Fibroblast of skin of left biceps (primary cell): ENCODE measurements at regions not wholly inside any gene's neighbourhood (a gene's known extent, or its start where the extent isn't known, plus 50 kb on each side); places are given as distances from the start of the nearest gene placed in this dataset.
"Not testable (repeated sequence)": the region's sequence is repeated elsewhere in the genome, so short reads cannot be mapped to it uniquely, and the experiment has no call there.

Source experiments
- DNase-seq, 2 experiments: peaks; one replicate each; pipeline ENCODE4 v3.0.0-alpha.2; 2013; ENCODE audit warnings: low read depth in 2 of 2

- DNase-seq, result no peak
Measured at GRCh38 chr17:5951912-5952311, 118.3 kb upstream of the WSCD1 start.

GRCh38 chr17:5952518-5952917, 117.7 kb upstream of the WSCD1 start:
- DNase-seq, result no peak

DNA sequence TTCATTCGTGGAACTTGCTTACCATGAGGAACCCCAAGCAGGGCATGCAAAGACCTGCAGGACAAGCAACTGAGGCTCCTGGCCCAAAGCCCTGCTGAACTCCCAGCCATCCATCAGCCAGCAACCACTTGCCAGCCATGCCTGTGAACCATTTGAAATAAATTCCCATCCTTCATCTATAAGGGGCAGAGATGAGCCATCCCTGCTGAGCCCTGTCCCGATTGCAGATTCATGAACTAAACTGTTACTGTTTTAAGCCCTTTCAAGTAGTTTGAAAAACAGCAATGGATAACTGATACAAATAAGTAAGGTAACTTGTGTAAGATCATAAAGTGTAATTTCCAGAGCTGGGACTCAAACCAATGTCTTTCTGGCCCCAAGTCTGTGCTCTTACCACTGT, 114.4 kb upstream of the WSCD1 start:
- DNase-seq, result no peak

GRCh38 chr17:5958850-5959249, 111.3 kb upstream of the WSCD1 start:
- DNase-seq, result no peak

DNA sequence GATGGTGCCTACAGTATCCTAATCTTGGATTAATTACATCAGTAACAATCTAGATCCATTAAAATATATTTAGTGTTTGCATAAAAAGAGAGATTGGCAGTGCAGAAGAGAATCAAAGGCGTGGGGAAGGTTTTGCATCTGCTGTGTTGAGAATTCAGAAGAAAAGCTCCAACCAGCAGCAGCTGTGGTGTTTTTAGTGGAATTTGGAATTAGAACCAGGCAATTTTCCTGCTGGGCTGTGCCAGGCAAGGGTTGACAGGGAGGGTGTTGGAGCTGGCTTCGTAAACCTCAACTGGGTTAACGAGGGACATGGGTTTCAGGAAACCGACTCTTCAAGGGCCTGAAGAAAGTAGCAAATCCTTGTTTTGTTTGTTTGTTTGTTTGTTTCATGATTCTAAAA, 107.8 kb upstream of the WSCD1 start:
- no peak for DNase-seq

DNA sequence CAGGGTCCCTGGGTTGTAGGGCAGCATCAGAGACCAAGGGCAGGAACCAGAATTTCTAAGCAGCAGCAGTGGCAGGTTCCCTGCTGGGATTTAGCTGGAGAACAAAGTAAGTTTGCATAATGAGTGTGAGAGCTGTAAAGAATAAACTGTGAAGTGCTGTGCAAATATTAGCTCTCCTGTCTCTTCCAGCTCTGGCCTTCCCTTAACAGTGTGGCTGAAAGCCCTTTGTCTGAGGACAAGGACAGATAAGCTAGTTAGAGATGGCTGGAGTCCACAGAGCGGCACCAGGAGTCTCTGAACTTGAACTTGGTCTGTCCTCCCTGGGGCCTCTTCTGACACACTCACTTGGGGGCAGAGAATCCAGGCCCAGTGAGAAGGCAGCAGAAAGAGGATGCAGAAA, 98.2 kb upstream of the WSCD1 start:
- no peak for DNase-seq

DNA sequence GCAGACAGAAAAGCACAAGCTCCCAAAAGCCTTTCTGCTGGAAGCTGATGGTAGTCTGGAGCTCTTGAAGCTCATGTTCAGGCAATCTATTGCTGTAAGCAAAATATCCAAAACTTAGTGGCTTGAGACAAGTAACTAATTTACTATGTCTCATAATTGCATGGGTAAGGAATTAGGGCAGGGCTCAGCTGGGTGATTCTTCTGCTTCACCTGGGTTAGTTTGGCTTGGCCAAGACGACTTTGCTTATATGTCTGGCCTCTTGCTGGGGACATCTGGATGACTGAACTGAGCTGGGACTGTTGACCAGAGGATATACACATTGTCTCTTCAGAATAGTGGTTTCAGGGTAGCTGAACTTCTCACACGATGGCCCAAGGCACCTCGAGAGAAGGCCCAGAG, 96.8 kb upstream of the WSCD1 start:
- DNase-seq, result no peak

- no peak for DNase-seq
Measured at GRCh38 chr17:5975661-5976060, 94.5 kb upstream of the WSCD1 start.

- no peak for DNase-seq
Measured at GRCh38 chr17:5976251-5976650, 93.9 kb upstream of the WSCD1 start.

GRCh38 chr17:5978496-5978895, 91.7 kb upstream of the WSCD1 start:
- DNase-seq, result no peak

DNA sequence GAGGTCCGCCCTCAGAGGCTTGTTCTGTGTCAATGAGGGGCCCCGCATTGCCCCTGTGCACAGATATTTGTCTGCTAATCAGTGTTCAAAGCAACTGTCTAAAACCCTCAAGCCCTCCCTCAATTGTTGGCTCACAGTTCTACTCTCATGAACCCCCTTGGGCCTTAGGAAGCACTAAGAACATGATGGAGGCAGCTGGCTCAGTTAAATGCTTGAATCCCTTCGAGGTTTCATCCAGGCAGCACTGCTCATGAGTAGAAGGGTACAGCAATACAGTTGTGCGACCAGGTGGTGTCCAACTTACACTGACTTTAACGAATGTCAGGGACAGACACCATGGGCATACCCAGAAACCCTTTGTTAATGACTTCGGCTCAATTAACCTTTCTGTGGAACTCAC, 89.2 kb upstream of the WSCD1 start:
- DNase-seq, result no peak

DNA sequence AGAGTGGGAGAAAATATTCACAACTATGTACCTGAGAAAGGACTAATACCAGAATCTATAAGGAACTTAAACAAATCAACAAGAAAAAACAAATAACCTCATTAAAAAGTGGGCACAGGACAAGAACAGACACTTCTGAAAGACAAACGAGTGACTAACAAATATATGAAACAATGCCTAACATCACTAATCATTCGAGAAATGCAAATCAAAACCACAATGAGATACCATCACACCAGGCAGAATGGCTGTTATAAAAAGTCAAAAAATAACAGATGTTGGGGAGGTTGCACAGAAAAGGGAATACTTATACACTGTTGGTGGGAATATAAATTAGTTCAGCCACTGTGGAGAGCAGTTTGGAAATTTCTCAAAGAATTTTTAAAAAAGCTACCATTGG, 83.5 kb upstream of the WSCD1 start:
- DNase-seq, result no peak

- DNase-seq, result no peak
Measured at GRCh38 chr17:6000426-6000825, 69.8 kb upstream of the WSCD1 start.

DNA sequence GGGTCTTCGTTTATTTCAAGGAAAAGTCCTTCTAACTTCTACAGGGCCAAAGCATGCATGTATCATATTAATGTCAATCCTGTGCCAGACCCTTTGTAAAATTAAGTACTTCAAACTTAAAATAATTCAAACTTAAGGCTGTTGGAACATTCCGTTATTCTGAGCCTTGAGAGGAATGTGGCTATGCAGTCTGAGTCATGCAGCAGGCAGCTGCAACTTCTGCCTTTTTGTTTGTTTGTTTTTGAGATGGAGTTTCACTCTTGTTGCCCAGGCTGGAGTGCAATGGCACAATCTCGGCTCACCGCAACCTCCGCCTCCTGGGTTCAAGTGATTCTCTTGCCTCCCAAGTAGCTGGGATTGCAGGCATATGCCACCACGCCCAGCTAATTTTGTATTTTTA, 67.0 kb upstream of the WSCD1 start:
- not testable (repeated sequence) for DNase-seq

DNA sequence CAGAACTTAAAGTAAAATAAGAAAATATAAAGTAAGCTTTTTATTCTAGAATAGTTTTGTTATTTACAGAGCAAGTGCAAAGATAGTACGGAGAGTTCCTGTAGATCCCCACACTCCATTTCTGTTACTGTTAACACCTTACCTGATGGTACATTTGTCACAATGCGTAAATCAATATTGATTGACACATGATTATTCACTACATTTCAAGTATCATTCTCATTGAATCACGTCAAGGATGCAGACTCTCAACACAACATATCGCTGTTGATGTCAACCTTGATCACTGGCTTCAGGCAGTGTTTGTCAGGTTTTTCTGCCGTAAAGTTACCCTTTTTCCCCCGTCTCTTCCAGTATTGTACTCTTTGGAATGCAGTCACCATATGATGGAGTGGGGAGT, 64.2 kb upstream of the WSCD1 start:
- DNase-seq, result no peak

- DNase-seq, result no peak
Measured at GRCh38 chr17:6011206-6011605, 59.0 kb upstream of the WSCD1 start.

DNA sequence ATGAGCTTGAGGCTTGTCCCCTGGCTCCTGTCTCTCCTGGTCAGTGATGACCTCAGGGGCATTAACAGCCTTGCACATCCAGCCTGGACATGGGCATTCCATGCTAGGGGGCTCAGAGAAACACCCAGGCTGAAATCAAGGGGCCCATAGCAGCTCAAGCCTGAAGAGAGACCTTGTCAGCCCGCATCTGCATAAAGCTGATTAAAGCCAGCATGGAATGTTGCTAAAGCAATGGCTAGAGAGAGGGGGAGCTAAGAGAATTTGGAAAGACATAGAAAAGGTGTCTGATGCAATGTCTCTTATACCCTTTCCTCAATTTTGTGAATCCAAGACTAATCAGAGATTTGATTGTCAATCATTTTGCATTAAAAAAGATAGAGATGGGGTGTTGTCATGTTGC, 51.4 kb upstream of the WSCD1 start:
- DNase-seq, result no peak

DNA sequence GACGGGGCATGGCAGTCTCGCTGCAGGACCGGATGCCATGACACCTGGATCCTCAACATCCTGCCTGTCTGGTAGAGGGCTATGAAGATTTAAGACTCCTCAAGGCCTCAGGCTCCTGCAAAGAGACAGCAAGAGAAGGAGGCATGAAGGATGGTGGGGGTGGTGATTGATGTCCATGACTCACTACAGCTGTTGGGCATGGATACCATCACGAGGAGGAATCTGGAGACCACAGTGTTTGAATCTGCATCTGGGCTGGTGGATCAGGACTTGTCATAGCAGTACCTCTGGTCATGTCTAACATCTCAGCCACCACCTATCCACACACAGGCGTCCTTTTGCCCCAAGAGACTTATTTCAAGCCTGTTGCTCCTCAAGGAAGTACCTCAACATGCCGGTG, 50.2 kb upstream of the WSCD1 start:
- no peak for DNase-seq

DNA sequence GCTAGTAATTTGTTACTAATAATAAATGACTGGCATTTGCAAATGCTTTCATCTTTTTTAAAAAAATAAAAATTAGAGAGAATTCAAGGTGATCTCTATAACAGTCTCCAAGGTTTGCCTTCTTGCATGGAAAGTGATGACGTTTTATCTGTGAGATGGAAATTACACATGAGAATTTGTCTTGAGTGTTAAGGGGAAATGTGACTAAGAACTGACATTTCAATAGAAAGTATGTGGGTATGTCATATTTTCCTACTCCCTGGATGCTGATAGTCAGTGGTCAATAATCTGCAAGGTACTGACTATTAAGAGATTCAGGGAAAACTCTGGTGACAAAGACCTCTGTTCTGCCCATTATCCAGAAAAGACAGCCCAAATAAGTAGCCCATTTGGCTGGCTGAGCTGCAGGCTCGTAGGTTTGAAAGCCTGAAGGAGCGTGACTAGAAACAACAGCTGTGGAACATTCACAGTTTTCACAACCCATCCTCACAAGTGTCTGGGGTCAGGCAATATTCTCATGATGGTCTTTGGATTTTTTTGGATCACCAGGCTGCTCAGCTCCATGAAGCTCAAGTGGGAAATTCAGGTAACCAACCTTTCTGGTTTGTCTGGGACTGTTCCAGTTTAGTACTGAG, 49.7 kb upstream of the WSCD1 start:
- no peak for DNase-seq
